Memory B cell (primary cell): ENCODE measurements at regions not wholly inside any gene's neighbourhood (a gene's known extent, or its start where the extent isn't known, plus 50 kb on each side); places are given as distances from the start of the nearest gene placed in this dataset.
"Not testable (repeated sequence)": the region's sequence is repeated elsewhere in the genome, so short reads cannot be mapped to it uniquely, and the experiment has no call there.

Experiments
- ATAC-seq: fragments of 150-1000 bp; cut with Tn5 transposase; 2 replicates; pipeline ENCODE4 v1.10.0; 2021; ENCODE audit warnings: low read depth, mild to moderate bottlenecking, moderate library complexity
- DNase-seq, 2 donors: peaks; one replicate each; pipeline ENCODE4 v3.0.0; 2022; ENCODE audit warnings: low spot score in 2 of 2
- H3K27ac Mint-ChIP-seq: one replicate; pipeline ENCODE4 v1.8.0; 2022; ENCODE audit warnings: mild to moderate bottlenecking, moderate library complexity, mixed read lengths
- H3K27me3 Mint-ChIP-seq: one replicate; pipeline ENCODE4 v1.8.0; 2022; ENCODE audit warnings: mixed read lengths
- H3K36me3 Mint-ChIP-seq: one replicate; pipeline ENCODE4 v1.8.0; 2022; ENCODE audit warnings: mild to moderate bottlenecking, mixed read lengths
- H3K4me1 Mint-ChIP-seq: one replicate; pipeline ENCODE4 v1.8.0; 2022; ENCODE audit warnings: mixed read lengths
- H3K4me3 Mint-ChIP-seq: one replicate; pipeline ENCODE4 v1.8.0; 2022; ENCODE audit warnings: mild to moderate bottlenecking, moderate library complexity, mixed read lengths
- H3K9me3 Mint-ChIP-seq: one replicate; pipeline ENCODE4 v1.8.0; 2022; ENCODE audit warnings: mixed read lengths

DNA sequence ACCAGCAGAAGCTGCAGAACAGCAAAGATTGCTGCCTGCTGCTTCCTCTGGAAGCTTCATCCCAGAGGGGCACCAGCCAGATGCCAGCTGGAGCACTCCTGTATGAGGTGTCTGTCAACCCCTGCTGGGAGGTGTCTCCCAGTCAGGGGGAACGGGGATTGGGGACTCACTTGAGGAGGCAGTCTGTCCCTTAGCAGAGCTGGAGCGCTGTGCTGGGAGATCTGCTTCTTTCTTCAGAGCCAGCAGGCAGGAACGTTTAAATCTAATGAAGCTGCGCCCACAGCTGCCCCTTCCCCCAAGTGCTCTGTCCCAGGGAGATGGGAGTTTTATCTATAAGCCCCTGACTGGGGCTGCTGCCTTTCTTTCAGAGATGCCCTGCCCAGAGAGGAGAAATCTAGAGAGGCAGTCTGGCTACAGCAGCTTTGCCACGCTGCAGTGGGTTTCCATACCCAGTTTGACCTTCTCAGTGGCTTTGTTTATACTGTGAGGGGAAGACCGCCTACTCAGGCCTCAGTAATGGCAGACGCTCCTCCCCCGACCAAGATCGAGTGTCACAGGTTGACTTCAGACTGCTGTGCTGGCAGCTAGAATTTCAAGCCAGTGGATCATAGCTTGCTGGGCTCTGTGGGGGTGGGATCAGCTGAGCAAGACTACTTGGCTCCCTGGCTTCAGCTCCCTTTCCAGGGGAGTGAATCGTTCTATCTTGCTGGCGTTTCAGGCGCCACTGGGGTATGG, 1105.7 kb downstream of the STPG2 start:
- H3K4me3 Mint-ChIP-seq, DNase-seq, H3K27ac Mint-ChIP-seq, ATAC-seq, H3K36me3 Mint-ChIP-seq, H3K27me3 Mint-ChIP-seq, H3K4me1 Mint-ChIP-seq, H3K9me3 Mint-ChIP-seq: not testable (repeated sequence)

DNA sequence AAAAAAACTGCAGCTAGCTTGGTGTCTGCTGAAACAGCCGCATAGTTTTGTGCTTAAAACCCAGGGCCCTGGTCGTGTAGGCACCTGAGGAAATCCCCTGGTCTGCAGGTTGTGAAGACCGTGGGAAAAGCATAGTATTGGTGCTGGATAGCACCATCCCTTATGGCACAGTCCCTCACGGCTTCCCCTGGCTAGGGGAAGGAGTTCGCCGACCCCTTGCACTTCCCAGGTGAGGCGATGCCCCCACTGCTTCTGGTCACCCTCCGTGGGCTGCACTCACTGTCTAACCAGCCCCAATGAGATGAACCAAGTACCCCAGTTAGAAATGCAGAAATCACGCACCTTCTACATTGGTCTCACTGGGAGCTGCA, 1105.1 kb downstream of the STPG2 start:
- Mint-ChIP-seq H3K4me1 (no peaks in the 10 kb centered on the region), H3K27ac (no peak overlapping the region), H3K36me3 (no peaks in the 10 kb centered on the region), H3K4me3 (no peak overlapping the region), H3K9me3 (peaks cover 7% of the 10 kb centered on the region), H3K27me3 (no peaks in the 10 kb centered on the region)
- DNase-seq (no peak), ATAC-seq (no peak)

DNA sequence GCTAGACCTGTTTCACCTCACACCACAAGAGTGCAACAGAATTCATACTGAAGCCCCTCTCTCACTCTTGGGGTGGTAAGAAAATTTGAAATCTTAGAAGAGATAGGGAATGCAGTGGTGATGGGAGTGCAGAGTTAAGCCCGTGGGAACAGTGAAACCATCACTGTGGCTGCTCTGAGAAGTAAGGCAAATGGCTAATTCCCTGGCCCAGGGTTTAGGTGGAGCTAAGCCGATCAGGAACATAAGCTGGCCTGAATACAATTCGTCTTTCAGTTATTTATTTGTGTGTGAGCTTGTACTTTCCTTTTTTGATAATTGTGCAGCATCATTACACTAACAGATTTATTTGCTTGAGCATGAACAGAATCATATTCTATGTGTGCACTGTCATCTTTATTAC, 1070.6 kb downstream of the STPG2 start:
- Mint-ChIP-seq H3K9me3 (no peaks in the 10 kb centered on the region), H3K4me1 (no peaks in the 10 kb centered on the region), H3K27ac (no peak overlapping the region), H3K27me3 (no peaks in the 10 kb centered on the region), H3K36me3 (no peaks in the 10 kb centered on the region), H3K4me3 (no peak overlapping the region)
- DNase-seq = no peak
- no peak for ATAC-seq

DNA sequence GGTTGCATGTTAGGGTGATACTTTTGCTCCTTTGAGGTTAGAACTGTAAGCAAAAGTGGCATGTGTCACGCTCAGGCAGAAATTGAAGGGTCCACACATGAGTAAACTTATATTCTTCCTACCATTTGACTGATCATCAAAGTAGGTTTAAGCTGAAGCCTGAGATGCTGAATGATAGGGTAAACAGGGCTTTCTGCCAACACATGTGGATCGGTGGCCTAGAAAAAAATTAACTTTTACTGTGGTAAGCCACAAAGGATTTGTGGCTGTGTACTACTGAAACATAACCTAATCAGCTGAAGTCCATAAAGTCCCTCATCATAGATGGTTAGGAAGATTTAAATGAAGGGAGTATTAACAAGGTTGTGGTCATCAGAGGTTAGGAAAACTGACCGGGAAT, 1070.1 kb downstream of the STPG2 start:
- Mint-ChIP-seq H3K36me3 (no peaks in the 10 kb centered on the region), H3K27me3 (no peaks in the 10 kb centered on the region), H3K4me1 (no peaks in the 10 kb centered on the region), H3K27ac (no peak overlapping the region), H3K9me3 (no peaks in the 10 kb centered on the region), H3K4me3 (no peak overlapping the region)
- no peak for DNase-seq
- no peak for ATAC-seq

DNA sequence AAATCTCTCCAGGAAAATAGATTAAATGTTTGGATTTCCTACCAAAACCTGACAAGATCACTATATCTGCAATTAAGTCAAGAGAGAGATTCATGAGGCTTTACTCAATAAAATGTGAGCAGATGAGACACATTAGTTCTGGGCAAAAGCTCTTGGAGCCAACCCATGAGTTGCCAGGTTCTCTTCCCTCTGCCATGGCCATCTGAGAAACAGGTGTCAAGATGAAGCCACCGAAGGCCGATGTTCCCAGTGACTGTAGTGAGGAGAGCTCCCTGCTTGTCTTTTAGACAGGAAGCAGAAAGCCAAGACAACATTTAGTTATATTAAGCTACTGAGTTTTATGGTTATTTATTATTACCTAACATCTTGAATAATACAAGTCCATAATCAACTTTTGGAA, 1068.7 kb downstream of the STPG2 start:
- H3K4me3 Mint-ChIP-seq = no peak overlapping the region
- no peak for DNase-seq
- H3K4me1 Mint-ChIP-seq = no peaks in the 10 kb centered on the region
- H3K36me3 Mint-ChIP-seq = no peaks in the 10 kb centered on the region
- H3K27me3 Mint-ChIP-seq = no peaks in the 10 kb centered on the region
- ATAC-seq = no peak
- no peaks in the 10 kb centered on the region for H3K9me3 Mint-ChIP-seq
- no peak overlapping the region for H3K27ac Mint-ChIP-seq

DNA sequence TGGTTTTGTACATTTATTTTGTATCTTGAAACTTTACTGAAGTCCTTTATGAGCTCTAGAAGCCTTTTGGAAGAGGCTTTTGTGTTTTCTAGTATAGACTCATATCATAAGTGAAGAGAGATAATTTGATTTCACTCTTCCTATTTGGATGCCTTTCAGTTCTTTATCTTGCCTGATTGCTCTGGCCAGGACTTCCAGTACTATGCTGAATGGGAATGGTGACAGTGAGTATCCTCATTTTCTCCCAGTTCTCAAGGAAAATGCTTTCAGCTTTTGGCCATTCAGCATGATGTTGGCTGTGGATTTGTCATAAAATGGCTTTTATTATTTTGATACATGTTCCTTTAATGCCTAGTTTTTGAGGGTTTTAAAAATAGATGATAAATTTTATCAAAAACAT, 1061.3 kb downstream of the STPG2 start:
- Mint-ChIP-seq H3K27me3 (no peaks in the 10 kb centered on the region), H3K27ac (no peak overlapping the region), H3K4me3 (no peak overlapping the region), H3K36me3 (no peaks in the 10 kb centered on the region), H3K4me1 (no peaks in the 10 kb centered on the region), H3K9me3 (peaks cover 4% of the 10 kb centered on the region)
- DNase-seq = no peak
- no peak for ATAC-seq

DNA sequence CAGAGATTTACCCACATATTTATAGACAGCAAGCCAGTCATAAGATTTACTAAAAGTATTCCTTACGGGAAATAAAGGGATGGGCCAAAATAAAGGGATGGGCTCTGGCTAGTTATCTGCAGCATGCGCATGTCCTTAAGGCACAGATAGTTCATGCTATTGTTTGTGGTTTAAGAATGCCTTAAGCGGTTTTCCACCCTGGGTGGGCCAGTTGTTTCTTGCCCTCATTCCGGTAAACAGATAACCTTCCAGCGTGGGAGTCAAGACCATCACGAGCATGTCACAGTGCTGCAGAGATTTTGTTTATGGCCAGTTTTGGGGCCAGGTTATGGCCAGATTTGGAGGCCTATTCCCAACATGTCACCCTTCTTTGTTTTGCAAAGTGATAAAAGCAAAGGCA, 1046.2 kb downstream of the STPG2 start:
- not testable (repeated sequence) for H3K4me3 Mint-ChIP-seq, H3K4me1 Mint-ChIP-seq, H3K27ac Mint-ChIP-seq, ATAC-seq, H3K27me3 Mint-ChIP-seq, DNase-seq, H3K9me3 Mint-ChIP-seq, H3K36me3 Mint-ChIP-seq

DNA sequence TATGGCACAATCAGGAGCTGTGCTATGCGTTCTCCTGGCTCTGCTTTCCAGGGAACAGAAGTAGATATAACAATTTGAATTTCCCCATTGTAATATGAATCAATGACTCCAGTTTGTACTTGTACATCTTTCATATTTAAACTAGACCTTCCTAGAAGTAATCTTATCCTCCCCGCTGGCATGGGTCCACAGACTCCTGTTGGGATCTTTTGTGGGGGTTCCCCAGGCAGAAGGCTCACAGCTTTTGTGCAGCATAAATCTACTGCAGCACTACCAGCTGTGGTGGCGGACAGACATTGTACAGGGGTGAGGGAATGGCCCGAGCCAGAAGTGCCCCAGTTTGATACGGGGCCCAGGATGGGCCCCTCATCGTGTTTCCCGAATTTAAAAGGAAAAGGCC, 1042.1 kb downstream of the STPG2 start:
- not testable (repeated sequence) for H3K4me1 Mint-ChIP-seq, H3K4me3 Mint-ChIP-seq, H3K36me3 Mint-ChIP-seq, H3K27ac Mint-ChIP-seq, H3K27me3 Mint-ChIP-seq, H3K9me3 Mint-ChIP-seq, DNase-seq, ATAC-seq

DNA sequence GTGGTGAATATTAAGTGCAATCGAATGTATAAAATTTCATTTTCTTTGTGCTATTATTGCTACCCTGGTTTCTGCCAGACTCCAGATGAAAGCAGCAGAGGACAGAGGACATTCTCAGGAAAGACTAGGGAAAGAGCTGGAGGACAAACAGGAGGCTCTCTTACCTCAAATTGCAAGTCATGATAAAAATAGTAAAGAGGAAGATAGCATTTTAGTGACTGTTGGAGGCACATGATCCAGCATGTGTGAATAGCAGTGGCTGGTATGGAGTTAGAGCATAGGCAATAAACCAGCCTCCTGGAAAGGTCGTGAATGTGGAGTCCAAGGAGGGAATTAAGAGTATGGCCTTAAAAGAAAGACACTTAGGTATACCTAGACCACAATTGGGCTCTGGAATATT, 1040.0 kb downstream of the STPG2 start:
- DNase-seq = no peak
- Mint-ChIP-seq H3K4me3 (no peak overlapping the region), H3K27me3 (no peaks in the 10 kb centered on the region), H3K4me1 (no peaks in the 10 kb centered on the region), H3K9me3 (peaks cover 6% of the 10 kb centered on the region), H3K36me3 (no peaks in the 10 kb centered on the region), H3K27ac (no peak overlapping the region)
- ATAC-seq = no peak

DNA sequence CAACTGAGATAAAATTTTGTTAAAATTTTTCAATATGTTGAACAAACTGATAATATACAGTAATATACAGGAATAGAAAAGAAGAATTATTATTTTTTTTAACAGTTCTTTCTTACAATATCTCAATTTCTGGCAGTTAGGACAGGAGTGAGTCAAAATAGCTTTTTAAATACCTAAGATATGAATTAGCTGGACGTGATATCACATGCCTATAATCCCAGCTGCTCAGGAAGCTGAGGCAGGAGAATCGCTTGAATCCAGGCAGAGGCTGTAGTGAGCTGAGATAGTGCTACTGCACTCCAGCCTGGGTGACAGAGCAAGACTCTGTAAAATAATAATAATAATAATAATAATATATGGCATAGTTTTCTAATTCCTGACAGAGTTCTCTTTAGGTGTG, 1039.3 kb downstream of the STPG2 start:
- no peak overlapping the region for H3K4me3 Mint-ChIP-seq
- no peak for ATAC-seq

DNA sequence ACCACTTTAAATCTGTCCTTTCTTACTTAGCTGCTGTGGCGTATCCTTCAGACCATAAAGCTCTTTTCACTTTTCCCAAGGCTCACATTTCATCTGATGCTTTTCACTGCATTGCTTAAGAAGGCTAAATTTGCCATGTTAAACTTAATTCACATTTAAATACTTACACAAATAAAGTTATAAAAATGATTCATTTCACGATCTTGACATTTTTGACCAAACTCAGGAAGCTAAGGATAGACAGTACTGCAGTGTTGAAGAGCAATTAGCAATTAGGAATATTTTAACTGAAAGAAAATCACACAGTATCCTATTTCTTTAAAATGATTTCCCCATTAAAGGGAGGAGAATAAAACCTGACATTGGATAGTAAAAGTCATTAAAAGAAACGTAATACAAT, 1038.6 kb downstream of the STPG2 start:
- no peak for DNase-seq
- H3K9me3 Mint-ChIP-seq = peaks cover 6% of the 10 kb centered on the region

More for the DNA sequence above, 1039.3 kb downstream of the STPG2 start:
- DNase-seq = no peak
- Mint-ChIP-seq H3K4me1 (no peaks in the 10 kb centered on the region), H3K27ac (no peak overlapping the region), H3K27me3 (no peaks in the 10 kb centered on the region), H3K36me3 (no peaks in the 10 kb centered on the region), H3K9me3 (peaks cover 6% of the 10 kb centered on the region)

DNA sequence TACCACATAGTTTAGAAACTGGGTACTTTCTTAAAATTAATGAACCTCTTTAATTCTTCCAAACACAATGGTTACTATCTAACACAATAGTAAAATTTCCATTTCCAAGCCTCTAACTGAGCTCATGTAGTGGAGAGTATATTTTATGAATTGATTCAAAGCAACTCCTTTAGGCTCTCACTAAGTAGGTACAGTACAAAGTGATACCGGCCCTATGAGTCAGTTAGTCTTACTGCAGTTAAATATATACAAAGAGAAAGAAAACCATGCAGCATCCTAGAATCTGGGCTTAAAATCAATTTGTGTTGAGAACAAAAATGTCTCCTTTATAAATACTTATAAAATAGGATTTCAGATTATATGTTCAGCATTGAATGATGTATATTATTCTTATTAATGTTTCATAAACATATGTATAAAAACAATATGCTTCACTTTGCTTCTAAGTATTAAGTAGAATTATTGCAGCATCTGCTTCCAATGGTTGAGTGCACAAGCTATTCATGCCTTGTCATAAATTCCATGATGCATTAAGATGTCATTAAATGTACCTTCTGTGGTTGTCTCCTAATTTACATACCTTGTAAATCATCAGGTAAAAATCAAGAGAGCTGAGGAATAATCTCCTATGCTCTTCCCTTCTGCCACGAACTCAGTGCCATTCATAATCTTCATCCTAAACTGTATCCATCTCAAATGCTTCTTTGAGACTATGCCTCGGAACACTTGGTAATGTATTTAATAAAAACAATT, 1037.8 kb downstream of the STPG2 start:
- H3K4me3 Mint-ChIP-seq = no peak overlapping the region
- peaks cover 6% of the 10 kb centered on the region for H3K9me3 Mint-ChIP-seq
- no peaks in the 10 kb centered on the region for H3K27me3 Mint-ChIP-seq
- H3K27ac Mint-ChIP-seq = no peak overlapping the region
- DNase-seq = no peak
- H3K4me1 Mint-ChIP-seq = no peaks in the 10 kb centered on the region
- no peak for ATAC-seq
- no peaks in the 10 kb centered on the region for H3K36me3 Mint-ChIP-seq

More for the DNA sequence above, 1038.6 kb downstream of the STPG2 start:
- no peaks in the 10 kb centered on the region for H3K4me1 Mint-ChIP-seq
- no peaks in the 10 kb centered on the region for H3K27me3 Mint-ChIP-seq
- no peak for ATAC-seq
- H3K36me3 Mint-ChIP-seq = no peaks in the 10 kb centered on the region
- H3K27ac Mint-ChIP-seq = no peak overlapping the region
- H3K4me3 Mint-ChIP-seq = no peak overlapping the region

DNA sequence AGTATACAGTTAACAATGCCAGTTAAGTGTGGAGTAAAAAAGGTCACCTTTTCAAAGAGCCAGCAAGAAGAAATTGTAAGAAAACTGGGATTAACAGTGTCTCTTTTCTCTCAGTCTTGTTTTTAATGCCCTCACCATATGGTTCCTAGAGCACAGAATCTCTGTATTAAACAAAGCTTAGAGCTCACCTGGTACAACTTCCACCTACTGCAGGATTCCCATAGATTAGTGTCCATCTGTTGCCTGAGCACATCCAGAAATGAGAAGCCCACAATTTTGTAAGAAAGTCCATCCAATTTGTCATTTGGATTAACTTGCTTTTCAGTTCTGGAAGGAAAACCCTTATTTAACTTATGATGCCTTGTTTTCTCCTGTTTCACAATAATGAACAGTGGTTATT, 1037.1 kb downstream of the STPG2 start:
- no peak for DNase-seq
- Mint-ChIP-seq H3K9me3 (peaks cover 6% of the 10 kb centered on the region), H3K27ac (no peak overlapping the region), H3K4me3 (no peak overlapping the region), H3K4me1 (no peaks in the 10 kb centered on the region), H3K27me3 (no peaks in the 10 kb centered on the region), H3K36me3 (no peaks in the 10 kb centered on the region)
- ATAC-seq = no peak

DNA sequence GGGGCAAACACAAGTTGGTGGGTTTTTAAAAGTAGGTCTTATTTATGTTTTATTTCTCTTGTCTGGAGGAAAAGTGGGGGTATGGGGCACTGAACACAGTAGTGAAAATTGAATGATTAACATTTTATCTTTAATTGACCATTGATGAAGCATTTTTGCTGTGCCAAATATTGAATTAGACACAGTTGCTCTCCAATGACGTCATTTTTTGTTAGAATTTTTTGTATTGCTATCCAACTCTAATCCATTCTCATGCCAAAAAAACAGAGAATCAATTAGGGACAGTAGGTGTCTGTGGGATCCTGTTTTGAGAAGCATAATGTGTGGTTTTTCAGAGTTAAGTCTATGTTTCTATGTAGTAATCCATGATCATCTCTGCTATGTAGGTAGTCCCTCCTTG, 1032.8 kb downstream of the STPG2 start:
- no peak for ATAC-seq

DNA sequence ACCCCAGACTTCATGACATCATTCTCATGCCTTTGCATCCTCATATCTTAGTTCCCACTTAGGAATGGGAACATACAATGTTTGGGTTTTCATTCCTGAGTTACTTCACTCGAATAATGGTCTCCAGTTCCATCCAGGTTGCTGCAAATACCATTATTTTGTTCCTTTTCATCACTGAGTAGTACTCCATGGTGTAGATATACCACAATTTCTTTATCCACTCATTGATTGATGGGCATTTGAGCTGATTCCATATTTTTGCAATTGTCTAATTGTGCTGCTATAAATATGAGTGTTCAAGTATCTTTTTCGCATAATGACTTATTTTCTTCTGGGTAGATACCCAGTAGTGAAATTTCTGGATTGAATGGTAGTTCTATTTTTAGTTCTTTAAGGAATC, 1026.8 kb downstream of the STPG2 start:
- Mint-ChIP-seq H3K9me3 (peaks cover 3% of the 10 kb centered on the region), H3K27me3 (no peaks in the 10 kb centered on the region), H3K4me1 (no peaks in the 10 kb centered on the region), H3K27ac (no peak overlapping the region), H3K4me3 (no peak overlapping the region), H3K36me3 (no peaks in the 10 kb centered on the region)
- ATAC-seq = no peak
- DNase-seq = no peak

More for the DNA sequence above, 1032.8 kb downstream of the STPG2 start:
- no peaks in the 10 kb centered on the region for H3K27me3 Mint-ChIP-seq
- H3K4me3 Mint-ChIP-seq = no peak overlapping the region
- no peaks in the 10 kb centered on the region for H3K9me3 Mint-ChIP-seq
- H3K4me1 Mint-ChIP-seq = no peaks in the 10 kb centered on the region
- no peak overlapping the region for H3K27ac Mint-ChIP-seq
- no peak for DNase-seq
- no peaks in the 10 kb centered on the region for H3K36me3 Mint-ChIP-seq
